GM19452 (cell line): ENCODE measurements at regions not wholly inside any gene's neighbourhood (a gene's known extent, or its start where the extent isn't known, plus 50 kb on each side); places are given as distances from the start of the nearest gene placed in this dataset.
"Not testable (repeated sequence)": the region's sequence is repeated elsewhere in the genome, so short reads cannot be mapped to it uniquely, and the experiment has no call there.

Experiments
- ATAC-seq: cut with Tn5 transposase; IDR thresholded peaks from one replicate; pipeline ENCODE4 v1.9.1; 2021; ENCODE audit not compliant: unreplicated experiment

DNA sequence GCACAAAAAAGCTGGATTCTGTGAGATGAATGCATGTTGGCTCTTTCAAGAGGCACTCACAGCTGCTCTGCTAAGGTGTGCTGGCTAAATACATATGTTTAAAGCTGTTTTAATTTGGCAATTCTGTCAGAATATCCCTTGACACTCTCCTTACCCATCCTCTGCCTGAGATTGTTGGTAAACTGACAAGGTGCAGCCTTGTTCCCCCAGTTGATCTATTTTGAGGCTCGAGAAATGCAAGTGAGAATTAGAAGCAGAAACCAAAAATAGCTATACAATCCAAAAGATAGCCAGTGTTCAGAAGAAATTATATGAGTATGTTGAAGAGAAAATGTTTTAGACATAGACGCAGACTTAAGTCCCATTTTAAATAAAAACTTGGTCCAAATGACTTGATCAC lies 971.7 kb upstream of the GYPC start:
- ATAC-seq, result no peak

DNA sequence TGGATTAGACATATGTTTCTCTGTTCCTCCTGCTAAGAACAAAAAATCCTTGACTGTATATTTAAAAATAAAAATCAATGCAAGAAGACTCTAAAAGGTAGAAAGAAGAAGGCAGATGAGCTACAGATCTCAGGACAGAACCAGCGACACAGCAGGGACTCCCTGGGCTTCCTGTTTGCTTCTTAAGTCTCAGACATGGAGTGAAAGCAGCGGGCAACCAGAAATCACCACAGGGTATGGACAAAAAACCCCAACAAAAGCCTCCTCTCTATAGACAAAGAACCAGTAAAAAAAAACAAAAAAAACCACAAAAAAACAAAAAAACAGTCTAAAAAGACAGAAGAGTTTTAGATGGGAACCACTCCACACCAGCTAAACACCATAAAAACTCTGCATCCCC lies 971.0 kb upstream of the GYPC start:
- no peak for ATAC-seq

DNA sequence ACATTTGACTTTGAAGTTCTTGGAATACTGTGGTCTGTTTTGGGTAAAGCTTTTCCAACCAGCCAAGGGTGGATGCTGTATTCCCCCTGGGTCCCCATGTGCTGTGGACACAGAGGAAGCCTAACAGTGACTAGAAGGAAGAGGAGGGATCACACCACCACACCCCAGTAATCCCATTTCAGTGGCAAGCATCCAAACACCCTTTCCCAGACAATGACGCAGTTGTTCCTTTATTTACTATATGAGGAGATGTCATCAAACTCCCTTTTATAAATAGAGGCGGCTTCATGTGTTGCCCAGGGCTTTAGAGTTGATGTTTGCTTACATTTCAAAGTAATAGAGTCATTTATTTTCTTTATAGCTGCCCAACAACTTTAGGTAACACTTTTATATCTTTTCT lies 959.4 kb upstream of the GYPC start:
- ATAC-seq, result no peak

DNA sequence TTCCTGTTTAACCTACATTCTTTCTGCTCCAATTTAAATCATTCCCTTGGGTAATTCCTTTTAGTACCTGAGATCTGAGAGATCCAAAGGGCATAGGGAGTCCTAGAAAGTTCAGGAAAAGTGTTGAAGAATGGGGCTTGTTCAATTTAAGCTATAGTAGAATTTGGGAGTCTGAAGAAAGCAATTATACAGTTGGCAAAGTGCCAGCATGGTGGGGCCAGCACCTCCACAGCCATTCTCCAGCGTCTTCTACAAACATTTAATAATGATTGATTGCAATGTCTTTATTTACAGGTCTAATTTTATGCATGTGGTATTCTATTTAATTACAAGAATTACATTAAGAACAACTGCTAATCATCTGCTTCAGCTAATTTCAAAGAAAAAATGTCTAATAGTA lies 957.7 kb upstream of the GYPC start:
- ATAC-seq, result no peak

DNA sequence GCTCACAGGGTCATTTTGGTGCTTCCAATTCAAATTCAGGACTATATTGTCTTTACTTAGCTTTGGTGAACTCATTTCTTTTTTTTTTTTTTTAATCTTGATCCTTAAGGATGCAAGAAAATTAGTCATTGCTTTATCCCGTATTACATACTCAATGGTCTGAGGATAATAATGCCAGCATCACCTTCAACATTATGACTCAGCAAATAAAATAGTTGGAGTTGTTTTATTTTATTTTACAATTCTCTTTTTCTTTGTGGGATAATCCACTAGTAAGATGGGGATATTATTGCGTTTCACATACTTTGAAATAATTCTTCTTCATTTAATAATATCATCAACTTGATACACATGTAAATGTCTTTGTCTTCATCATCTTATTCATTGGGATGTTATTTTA lies 954.9 kb upstream of the GYPC start:
- ATAC-seq, result no peak

DNA sequence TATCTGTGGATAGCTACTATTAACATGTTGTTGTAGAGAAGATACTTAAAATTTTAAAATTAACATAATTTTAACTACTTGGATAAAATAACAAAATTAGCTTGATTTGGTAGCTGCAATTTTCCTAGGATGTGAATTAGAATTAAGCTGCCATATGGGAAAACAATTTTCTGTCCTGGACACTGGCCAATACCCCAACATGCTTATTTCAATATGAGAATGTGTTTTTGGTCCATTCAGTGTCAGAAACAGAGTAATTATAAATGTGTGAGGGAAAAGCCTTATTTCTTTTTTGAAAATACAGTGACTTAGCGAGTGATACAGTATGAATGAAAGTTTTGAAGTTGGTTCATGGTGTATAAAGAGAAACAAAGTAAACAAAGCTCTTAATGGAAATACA lies 948.3 kb upstream of the GYPC start:
- ATAC-seq, result no peak

DNA sequence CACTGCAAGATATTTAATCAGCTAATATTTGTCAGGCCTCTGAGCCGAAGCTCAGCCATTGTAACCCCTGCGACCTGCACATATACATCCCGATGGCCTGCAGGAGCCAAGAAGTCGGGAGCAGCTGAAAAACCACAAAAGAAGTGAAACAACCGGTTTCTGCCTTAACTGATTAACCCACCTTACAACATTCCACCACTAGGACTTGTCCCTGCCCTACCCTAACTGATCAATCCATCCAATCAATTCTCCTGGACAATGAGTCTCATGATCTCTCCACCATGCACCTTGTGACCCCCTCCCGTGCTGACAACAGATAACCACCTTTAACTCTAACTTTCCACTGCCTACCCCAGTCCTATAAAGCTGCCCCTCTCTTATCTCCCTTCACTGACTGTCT lies 945.4 kb upstream of the GYPC start:
- ATAC-seq, result no peak

DNA sequence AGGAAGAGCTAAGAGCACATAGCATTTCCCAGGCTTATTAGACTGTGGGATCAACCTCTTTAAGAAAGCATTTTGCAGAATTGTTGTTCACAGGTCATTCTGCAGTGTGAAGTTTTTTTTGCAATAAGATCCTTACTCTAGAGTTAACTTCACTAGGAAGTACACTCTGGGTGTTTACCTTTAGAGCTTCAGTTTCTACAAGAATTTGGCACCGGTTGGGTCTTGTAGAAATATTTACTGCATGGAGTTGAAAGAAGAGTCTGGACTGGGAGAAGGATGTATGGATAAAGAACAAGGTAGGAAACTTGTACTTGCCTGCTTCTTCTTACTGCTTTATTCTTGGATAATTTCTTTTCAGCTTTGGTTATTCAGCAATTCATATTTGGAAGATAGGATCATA lies 944.9 kb upstream of the GYPC start:
- ATAC-seq, result no peak

DNA sequence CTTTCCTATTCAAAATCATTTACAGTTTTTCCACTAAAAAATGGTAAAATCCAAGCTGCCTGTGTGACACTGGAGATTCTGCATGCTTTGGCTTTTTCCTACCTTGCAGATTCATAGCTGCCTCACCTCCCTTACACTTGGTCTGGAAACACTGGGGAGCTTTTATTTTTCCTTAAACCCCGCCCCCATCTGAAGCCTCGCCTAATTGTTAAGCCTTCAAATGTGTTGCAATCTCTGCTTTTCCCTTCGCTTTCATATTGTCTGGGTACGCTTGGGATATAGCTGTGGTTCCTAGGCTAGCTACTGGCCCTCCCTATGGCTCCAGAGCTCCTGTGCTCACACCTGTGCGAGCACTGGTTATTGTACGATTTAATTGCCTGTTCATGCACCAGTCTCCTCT lies 942.4 kb upstream of the GYPC start:
- no peak for ATAC-seq

DNA sequence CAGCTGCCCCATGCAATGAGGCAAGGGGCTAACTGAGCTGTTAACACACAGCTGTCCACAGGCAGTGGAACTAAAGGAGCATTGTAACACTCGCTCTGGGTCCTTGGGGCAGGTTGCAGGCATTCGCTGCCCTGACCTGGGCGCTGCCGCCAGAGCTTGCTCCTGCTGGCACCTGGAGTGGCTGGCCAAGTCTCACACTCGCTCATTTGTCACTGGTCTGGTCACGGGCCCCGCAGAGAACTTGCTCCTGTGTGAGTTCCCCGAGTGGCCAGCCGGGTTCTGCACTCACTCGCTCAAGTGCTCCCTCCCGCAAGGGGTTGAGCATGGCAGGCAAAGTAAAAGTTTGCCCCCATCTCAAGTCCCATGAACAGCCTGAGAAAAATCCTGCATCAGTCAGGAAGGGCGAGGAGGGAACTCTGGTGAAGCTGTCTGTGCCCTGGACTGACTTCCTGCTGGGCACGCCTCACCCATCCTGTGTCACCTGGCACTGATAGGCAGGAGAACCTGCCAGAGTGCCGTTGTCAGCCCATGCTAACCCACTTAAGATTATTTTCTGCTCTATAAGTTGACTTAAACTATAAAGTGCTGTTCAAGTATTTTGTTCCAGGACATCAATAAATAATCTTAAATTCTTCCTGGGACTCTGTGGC lies 934.8 kb upstream of the GYPC start:
- ATAC-seq, result no peak

DNA sequence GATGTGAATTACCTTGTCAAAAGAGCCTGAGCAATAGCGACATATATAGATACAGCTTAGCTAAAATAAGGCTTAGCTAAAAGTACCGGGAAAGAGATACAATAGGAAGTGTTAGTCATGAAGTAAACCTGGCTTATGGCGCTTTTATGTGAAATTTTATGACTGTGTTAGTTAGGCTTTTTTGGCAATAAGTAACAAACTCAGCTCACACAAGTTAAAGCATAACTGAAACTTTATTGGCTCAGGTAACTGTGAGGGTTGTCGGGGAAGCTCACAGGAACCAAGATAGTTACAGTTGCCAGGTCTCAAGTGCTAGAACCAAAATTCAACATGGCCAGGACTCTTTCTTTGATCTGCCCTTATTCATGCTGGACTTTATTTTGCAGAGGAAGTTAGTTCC lies 925.0 kb upstream of the GYPC start:
- ATAC-seq, result no peak

DNA sequence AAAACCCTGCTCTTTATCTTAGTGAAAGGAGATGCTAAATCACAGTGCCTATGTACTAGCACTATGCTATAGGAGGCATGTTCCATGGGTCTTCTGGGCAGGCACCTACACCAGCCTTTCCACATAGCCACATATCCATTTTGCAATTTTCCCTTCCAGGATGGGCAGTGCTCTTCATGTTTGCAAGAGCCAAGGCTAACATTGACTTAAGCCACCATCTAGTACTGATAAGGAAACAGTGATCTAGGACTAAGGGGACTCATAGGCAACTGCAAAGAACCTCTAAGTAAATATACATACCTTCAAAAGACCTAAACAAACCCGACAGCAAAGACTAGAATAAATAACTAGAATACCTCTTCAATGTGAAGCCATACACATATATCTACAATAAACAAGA lies 919.7 kb upstream of the GYPC start:
- no peak for ATAC-seq

DNA sequence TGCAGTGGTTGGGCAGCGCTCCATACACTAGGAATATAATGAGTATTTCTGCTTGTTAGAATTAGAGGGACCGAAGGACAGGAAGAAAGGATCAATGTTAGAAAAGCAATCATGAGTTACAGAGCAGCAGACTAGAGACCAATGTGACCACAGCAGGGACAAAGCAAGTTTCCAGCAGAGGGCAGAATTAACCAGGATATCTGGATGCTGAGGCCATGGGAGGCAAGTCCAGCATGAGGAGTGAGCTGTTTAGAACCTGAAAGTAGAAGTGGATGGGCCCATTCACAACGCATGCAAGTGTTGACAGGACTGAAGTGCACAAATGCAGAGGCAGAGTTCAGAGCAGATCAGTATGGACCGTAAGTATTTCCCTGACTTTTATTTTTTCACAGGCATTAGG lies 910.4 kb upstream of the GYPC start:
- ATAC-seq, result no peak

DNA sequence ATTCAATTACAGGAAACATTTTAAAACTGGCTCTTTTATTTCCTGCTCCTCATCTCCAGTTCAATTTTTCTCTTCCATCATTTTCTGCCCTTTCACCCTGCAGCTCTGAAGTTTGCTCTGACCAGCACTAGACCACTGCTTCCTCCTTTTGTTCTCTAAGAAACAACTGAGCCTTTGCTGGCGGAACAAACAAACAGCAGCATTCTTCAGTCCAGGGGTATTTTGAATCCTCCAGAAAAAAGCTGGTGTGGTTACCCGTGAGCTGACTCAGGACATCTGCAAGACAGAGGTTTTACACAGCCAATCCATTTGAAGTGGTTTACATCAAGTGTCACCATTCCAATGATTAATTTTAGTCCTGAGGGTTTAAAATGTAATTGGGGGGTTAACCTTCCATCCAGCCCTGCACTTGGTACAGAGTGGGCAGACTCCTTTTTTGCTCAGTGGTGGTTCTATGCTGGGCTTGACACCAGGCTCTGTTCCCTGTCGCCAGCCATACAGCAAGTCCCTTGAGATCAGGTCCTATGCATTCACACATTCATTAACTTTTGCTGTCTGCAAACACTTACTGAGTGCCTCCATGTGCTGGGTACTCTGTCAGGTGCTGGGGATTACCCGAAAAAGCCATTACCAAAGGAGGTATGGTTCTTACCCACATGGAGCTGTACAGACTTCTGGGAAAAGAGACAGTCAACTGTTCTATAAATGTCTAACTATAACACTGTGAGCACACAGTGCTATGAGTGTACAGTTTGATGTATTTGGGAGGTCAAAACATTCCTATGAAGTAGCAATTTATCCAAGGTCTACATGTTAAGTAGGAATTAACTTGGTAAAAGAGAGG lies 909.4 kb upstream of the GYPC start:
- ATAC-seq, result no peak

DNA sequence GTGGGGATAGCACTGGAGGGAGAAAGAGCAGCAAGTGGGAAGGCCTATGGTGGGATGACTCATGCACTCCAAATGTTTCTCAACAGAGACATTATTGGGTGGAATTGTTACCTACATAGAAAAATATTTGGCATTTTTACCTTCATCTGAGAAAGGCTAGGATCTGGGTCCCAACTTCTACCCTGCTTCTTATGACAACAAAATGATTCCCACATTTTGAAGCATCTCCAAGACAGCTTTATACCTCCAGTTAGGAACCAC lies 908.9 kb upstream of the GYPC start:
- ATAC-seq, result no peak

DNA sequence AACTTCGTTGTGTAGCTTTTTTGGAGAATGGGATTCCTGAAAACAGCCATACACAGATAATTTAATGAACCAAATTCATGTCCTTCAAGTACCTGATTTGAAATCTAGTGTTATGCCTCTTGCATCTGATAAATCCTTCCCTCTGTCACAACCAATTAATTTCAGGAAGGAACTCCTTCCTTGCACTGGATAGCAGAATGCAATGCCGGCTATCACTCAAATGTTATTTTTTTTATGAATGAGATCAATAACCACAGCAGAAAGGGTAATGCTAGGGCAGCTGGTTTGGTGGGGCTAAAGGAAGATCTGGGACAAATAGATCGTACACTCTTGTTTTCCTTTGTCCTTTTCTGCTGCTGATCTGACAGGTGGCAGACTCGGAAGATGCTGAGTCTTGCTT lies 899.5 kb upstream of the GYPC start:
- ATAC-seq, result no peak

DNA sequence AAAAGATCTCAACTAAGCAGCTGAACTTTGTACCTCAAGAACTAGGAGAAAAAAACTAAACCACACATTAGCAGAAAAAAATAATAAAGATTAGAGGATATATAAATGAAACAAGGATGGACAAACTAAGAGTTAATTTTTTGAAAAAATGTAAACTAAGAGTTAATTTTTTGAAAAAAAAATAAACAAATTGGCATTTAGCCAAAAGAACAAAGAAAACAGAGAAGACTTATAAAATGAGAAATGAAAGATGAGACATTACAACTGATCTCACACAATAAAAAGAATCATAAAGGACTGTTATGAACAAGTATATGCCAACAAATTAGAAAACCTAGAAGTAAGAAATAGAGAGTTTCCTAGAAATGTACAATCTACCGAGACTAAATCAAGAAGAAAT lies 859.2 kb upstream of the GYPC start:
- no peak for ATAC-seq

DNA sequence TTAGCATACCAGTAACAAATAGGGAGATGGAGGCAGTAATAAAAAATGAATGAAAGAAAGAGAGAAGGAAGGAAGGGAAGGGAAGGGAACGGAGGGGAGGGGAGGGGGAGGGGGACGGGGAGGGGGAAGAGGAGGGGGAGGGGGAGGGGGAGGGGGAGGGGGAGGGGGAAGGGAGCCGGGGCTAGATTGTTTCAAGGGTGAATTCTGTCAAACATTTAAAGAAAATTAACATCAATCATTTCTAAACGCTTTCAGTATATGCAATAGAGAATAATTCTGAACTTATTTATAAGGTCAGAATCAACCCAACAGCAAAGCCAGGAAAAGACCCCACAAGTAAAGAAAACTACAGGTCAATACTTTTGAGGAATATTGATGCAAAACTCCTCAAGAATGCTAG lies 858.8 kb upstream of the GYPC start:
- ATAC-seq, result no peak

DNA sequence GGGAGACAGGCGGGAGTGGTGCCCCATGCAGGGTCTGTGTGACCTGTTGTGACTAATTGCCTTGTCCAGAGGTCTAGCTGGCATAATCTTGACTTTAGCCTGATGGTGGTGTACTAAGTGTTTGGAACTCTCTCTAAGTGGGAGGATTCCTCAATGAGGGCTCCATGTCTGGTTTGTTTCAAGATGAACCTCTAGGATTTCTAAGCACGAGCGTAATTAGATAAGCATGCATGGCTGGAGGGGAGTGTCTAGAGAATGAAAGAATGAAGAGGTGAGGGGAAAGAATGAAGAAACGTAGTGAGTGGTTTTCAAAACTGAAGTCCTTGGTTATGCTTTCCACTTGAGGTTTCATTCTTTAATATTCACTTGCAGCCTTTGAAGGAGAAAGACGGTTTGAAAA lies 833.2 kb upstream of the GYPC start:
- no peak for ATAC-seq

DNA sequence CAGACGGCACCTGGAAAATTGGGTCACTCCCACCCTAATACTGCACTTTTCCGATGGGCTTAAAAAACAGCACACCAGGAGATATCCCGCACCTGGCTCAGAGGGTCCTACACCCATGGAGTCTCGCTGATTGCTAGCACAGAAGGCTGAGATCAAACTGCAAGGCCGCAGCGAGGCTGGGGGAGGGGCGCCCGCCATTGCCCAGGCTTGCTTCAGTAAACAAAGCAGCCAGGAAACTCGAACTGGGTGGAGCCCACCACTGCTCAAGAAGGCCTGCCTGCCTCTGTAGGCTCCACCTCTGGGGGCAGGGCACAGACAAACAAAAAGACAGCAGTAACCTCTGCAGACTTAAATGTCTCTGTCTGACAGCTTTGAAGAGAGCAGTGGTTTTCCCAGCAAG lies 830.2 kb upstream of the GYPC start:
- ATAC-seq, result not testable (repeated sequence)

DNA sequence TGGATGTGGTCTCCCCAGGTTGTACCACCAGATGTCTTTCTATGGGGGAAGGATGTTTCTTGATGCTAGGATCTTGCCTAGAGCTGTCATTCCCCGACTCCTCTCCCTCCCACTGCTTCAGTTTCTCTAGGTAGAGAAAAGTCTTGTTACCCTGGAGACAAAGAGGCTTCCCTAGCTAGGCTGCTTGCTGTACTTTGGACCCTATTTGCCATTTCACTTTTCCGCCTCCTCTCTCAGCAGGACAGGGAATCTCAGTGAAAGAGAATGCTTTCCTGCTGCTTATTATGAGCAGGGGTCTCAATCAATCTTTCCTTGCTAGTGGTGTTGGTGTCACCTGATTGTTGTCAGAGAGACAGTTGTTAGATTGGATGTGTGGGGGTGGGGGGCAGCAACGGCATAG lies 818.8 kb upstream of the GYPC start:
- no peak for ATAC-seq

DNA sequence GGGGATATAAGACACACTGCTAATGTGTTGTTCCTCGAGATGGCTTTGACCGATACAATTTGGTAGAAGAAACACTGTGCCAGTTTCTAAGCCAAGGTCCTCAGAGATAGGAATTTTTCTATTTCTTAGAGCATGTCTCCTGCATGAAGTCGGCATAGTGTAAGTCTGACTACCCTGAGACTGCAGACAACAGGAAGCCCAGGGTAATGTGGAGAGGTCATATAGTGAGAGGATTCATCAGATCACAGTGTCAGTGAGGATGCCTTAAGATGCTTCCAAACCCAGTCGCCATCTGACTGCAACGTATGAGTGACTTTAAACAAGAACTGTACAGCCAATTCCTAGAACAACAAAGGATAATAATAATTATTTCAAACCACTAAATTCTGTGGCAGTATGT lies 818.3 kb upstream of the GYPC start:
- no peak for ATAC-seq

DNA sequence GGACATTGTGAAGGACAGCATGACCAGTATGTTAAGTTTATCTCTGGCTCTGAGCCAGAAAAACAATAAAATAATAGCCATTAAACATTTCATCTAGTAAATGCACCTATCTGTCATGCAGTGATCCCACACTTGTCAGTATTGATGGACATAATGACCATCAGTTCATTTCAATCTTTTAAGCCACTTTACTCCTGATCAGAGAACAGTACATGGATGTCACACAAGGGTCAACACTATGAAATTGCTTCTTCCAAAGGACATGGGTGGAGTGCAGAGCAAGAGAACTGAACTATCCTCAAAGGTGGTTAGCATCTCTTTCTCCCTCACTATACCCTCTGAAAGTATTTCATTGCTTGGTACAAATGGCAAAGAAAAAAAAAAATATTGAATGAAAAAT lies 816.0 kb upstream of the GYPC start:
- ATAC-seq, result no peak
